ENCODE measurements at regions not wholly inside any gene's neighbourhood (a gene's known extent, or its start where the extent isn't known, plus 50 kb on each side); places are given as distances from the start of the nearest gene placed in this dataset.

DNA sequence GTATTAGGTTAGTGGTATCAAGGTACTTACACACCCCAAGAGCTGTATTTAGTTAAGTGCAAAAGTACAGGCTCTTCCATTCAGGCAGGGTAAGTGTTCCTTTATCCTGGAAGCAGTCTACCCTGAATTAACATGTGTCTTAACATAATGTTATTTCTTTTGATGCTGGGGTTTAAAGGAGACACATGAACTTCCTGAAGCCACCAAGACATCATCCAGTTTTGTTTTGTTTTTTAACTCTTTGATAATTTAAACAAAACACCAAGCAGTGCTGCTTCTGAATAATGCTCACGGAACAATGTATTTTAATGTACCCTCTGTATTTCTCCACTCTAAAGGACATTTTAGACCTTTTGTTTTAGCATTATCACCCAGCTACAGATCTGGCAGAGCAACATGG lies 50.5 kb upstream of the PLCB4 start:
- TF ChIP-seq CTCF (conservative IDR thresholded peaks at IDR 0.05; ENCODE audit: low read depth in 2 of 2) (no peak), EZH2 (IDR thresholded peaks at IDR 0.05; ENCODE audit: low read depth, unreplicated experiment) (no peak), CREB1 (CRISPR knock-in tag; IDR thresholded peaks at IDR 0.05; ENCODE audit: low read depth) (no peak), EZH2phosphoT487 (IDR thresholded peaks at IDR 0.05; ENCODE audit: unreplicated experiment) (no peak), ZNF331 (CRISPR knock-in tag; IDR thresholded peaks at IDR 0.05; ENCODE audit: low read depth) (no peak), JUNB (IDR thresholded peaks at IDR 0.05; ENCODE audit: unreplicated experiment) (no peak), POLR2AphosphoS5 (IDR thresholded peaks at IDR 0.05; ENCODE audit: low read depth) (no peak), NANOG (IDR thresholded peaks at IDR 0.05; ENCODE audit: borderline replicate concordance) (no peak)
- TF ChIP-seq, protein P1, sequence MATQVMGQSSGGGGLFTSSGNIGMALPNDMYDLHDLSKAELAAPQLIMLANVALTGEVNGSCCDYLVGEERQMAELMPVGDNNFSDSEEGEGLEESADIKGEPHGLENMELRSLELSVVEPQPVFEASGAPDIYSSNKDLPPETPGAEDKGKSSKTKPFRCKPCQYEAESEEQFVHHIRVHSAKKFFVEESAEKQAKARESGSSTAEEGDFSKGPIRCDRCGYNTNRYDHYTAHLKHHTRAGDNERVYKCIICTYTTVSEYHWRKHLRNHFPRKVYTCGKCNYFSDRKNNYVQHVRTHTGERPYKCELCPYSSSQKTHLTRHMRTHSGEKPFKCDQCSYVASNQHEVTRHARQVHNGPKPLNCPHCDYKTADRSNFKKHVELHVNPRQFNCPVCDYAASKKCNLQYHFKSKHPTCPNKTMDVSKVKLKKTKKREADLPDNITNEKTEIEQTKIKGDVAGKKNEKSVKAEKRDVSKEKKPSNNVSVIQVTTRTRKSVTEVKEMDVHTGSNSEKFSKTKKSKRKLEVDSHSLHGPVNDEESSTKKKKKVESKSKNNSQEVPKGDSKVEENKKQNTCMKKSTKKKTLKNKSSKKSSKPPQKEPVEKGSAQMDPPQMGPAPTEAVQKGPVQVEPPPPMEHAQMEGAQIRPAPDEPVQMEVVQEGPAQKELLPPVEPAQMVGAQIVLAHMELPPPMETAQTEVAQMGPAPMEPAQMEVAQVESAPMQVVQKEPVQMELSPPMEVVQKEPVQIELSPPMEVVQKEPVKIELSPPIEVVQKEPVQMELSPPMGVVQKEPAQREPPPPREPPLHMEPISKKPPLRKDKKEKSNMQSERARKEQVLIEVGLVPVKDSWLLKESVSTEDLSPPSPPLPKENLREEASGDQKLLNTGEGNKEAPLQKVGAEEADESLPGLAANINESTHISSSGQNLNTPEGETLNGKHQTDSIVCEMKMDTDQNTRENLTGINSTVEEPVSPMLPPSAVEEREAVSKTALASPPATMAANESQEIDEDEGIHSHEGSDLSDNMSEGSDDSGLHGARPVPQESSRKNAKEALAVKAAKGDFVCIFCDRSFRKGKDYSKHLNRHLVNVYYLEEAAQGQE (IDR thresholded peaks at IDR 0.05; ENCODE audit: unreplicated experiment): no peak
- TF ChIP-seq, protein P2, sequence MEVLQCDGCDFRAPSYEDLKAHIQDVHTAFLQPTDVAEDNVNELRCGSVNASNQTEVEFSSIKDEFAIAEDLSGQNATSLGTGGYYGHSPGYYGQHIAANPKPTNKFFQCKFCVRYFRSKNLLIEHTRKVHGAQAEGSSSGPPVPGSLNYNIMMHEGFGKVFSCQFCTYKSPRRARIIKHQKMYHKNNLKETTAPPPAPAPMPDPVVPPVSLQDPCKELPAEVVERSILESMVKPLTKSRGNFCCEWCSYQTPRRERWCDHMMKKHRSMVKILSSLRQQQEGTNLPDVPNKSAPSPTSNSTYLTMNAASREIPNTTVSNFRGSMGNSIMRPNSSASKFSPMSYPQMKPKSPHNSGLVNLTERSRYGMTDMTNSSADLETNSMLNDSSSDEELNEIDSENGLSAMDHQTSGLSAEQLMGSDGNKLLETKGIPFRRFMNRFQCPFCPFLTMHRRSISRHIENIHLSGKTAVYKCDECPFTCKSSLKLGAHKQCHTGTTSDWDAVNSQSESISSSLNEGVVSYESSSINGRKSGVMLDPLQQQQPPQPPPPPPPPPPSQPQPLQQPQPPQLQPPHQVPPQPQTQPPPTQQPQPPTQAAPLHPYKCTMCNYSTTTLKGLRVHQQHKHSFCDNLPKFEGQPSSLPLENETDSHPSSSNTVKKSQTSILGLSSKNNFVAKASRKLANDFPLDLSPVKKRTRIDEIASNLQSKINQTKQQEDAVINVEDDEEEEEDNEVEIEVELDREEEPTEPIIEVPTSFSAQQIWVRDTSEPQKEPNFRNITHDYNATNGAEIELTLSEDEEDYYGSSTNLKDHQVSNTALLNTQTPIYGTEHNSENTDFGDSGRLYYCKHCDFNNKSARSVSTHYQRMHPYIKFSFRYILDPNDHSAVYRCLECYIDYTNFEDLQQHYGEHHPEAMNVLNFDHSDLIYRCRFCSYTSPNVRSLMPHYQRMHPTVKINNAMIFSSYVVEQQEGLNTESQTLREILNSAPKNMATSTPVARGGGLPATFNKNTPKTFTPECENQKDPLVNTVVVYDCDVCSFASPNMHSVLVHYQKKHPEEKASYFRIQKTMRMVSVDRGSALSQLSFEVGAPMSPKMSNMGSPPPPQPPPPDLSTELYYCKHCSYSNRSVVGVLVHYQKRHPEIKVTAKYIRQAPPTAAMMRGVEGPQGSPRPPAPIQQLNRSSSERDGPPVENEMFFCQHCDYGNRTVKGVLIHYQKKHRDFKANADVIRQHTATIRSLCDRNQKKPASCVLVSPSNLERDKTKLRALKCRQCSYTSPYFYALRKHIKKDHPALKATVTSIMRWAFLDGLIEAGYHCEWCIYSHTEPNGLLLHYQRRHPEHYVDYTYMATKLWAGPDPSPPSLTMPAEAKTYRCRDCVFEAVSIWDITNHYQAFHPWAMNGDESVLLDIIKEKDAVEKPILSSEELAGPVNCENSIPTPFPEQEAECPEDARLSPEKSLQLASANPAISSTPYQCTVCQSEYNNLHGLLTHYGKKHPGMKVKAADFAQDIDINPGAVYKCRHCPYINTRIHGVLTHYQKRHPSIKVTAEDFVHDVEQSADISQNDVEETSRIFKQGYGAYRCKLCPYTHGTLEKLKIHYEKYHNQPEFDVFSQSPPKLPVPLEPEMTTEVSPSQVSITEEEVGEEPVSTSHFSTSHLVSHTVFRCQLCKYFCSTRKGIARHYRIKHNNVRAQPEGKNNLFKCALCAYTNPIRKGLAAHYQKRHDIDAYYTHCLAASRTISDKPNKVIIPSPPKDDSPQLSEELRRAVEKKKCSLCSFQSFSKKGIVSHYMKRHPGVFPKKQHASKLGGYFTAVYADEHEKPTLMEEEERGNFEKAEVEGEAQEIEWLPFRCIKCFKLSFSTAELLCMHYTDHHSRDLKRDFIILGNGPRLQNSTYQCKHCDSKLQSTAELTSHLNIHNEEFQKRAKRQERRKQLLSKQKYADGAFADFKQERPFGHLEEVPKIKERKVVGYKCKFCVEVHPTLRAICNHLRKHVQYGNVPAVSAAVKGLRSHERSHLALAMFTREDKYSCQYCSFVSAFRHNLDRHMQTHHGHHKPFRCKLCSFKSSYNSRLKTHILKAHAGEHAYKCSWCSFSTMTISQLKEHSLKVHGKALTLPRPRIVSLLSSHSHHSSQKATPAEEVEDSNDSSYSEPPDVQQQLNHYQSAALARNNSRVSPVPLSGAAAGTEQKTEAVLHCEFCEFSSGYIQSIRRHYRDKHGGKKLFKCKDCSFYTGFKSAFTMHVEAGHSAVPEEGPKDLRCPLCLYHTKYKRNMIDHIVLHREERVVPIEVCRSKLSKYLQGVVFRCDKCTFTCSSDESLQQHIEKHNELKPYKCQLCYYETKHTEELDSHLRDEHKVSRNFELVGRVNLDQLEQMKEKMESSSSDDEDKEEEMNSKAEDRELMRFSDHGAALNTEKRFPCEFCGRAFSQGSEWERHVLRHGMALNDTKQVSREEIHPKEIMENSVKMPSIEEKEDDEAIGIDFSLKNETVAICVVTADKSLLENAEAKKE (CRISPR knock-in tag; IDR thresholded peaks at IDR 0.05): no peak
- TF ChIP-seq, protein P3, sequence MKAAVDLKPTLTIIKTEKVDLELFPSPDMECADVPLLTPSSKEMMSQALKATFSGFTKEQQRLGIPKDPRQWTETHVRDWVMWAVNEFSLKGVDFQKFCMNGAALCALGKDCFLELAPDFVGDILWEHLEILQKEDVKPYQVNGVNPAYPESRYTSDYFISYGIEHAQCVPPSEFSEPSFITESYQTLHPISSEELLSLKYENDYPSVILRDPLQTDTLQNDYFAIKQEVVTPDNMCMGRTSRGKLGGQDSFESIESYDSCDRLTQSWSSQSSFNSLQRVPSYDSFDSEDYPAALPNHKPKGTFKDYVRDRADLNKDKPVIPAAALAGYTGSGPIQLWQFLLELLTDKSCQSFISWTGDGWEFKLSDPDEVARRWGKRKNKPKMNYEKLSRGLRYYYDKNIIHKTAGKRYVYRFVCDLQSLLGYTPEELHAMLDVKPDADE (IDR thresholded peaks at IDR 0.05): no peak

Data from GM23338 (cell line).